HUES6 (cell line): ENCODE measurements at regions not wholly inside any gene's neighbourhood (a gene's known extent, or its start where the extent isn't known, plus 50 kb on each side); places are given as distances from the start of the nearest gene placed in this dataset.

Experiments
- H3K27ac ChIP-seq: 2 replicates; pipeline ENCODE4 v1.7.0; 2013; ENCODE audit warnings: low read depth, mild to moderate bottlenecking, low read length, inconsistent platforms
- H3K27me3 ChIP-seq: 2 replicates; pipeline ENCODE4 v1.6.1; 2013; ENCODE audit warnings: low read length; ENCODE audit not compliant: control insufficient read depth, insufficient read depth
- H3K36me3 ChIP-seq: 2 replicates; pipeline ENCODE4 v1.6.1; 2013; ENCODE audit warnings: low read length; ENCODE audit not compliant: control insufficient read depth, insufficient read depth
- H3K4me1 ChIP-seq: 2 replicates; pipeline ENCODE4 v1.6.1; 2013; ENCODE audit warnings: low read length; ENCODE audit not compliant: control insufficient read depth, insufficient read depth
- H3K4me3 ChIP-seq: 2 replicates; pipeline ENCODE4 v1.5.1; 2013; ENCODE audit warnings: low read depth, low read length
- H3K9ac ChIP-seq: one replicate; pipeline ENCODE4 v1.6.1; 2013; ENCODE audit warnings: mild to moderate bottlenecking, low read length
- H3K9me3 ChIP-seq: 2 replicates; pipeline ENCODE4 v1.6.1; 2013; ENCODE audit warnings: low read depth, low read length; ENCODE audit not compliant: control insufficient read depth, insufficient read depth

- no peak overlapping the region for H3K27ac ChIP-seq
- H3K9me3 ChIP-seq: peaks cover 18% of the 10 kb centered on the region
- H3K36me3 ChIP-seq: no peaks in the 10 kb centered on the region
- H3K27me3 ChIP-seq: no peaks in the 10 kb centered on the region
- H3K4me1 ChIP-seq: no peaks in the 10 kb centered on the region
- no peak overlapping the region for H3K9ac ChIP-seq
- no peak overlapping the region for H3K4me3 ChIP-seq
These were observed 260.8 kb upstream of the RRP15 start for GRCh38 chr1:218024211-218024720.

GRCh38 chr1:218025454-218025853 lies 259.6 kb upstream of the RRP15 start:
- Histone ChIP-seq H3K36me3 (no peaks in the 10 kb centered on the region), H3K9ac (no peak overlapping the region), H3K4me1 (peaks cover 1% of the 10 kb centered on the region; the same call in 1 of the 2 replicates), H3K9me3 (peaks cover 12% of the 10 kb centered on the region), H3K27me3 (no peaks in the 10 kb centered on the region), H3K4me3 (no peak overlapping the region), H3K27ac (no peak overlapping the region)

- Histone ChIP-seq H3K9ac (no peak overlapping the region), H3K27me3 (no peaks in the 10 kb centered on the region), H3K36me3 (no peaks in the 10 kb centered on the region), H3K9me3 (no peaks in the 10 kb centered on the region), H3K4me1 (peaks cover 17% of the 10 kb centered on the region; the same call in 1 of the 2 replicates), H3K27ac (no peak overlapping the region), H3K4me3 (no peak overlapping the region)
These were observed 257.9 kb upstream of the RRP15 start for GRCh38 chr1:218027152-218027551.

DNA sequence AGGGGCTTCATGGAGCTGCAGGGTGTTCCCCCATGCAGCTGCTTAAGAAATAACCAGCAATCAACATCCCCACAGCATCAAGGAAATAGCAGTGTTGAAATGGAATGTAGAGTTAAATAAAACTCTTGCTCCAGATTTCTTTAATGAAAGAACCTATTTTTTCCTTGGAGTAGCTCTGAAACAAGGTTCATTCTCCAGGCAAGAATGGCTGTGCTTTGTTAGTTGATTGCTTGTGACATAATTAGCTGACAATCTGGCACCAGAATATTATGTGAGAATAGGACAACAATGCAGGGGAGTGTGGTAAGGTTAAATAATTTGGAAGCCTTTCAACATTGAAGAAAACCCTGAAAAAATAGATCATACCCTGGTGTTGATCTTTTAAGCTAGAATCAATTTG lies 254.2 kb upstream of the RRP15 start:
- Histone ChIP-seq H3K4me1 (peaks cover 33% of the 10 kb centered on the region), H3K27me3 (no peaks in the 10 kb centered on the region), H3K9me3 (no peaks in the 10 kb centered on the region), H3K9ac (no peak overlapping the region), H3K4me3 (no peak overlapping the region), H3K36me3 (no peaks in the 10 kb centered on the region), H3K27ac (no peak overlapping the region)

DNA sequence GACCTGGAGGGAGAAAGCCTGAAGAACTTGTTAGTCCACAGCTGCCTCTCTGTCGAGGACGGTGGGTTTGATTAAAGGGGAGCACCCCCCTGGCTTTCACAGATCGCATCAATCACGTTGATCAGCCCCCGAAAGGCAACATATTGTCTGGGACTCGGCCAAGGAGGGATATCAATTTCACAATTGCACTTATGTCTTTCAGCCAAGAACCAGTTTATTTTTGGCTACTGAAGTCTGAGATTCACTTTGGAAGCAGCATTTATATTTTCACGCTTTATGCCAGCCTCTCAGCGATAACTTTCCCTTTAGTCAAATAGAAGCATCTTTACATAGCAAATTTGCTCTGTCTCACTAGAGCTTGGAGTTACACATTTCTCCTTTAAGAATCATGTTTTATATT lies 253.2 kb upstream of the RRP15 start:
- Histone ChIP-seq H3K27me3 (no peaks in the 10 kb centered on the region), H3K9ac (no peak overlapping the region), H3K4me1 (peaks cover 33% of the 10 kb centered on the region), H3K9me3 (no peaks in the 10 kb centered on the region), H3K4me3 (no peak overlapping the region), H3K27ac (no peak overlapping the region), H3K36me3 (no peaks in the 10 kb centered on the region)

- H3K36me3 ChIP-seq: no peaks in the 10 kb centered on the region
- H3K27ac ChIP-seq: peak overlapping the region; percentile 16; the same call in 1 of the 2 replicates
- H3K9me3 ChIP-seq: no peaks in the 10 kb centered on the region
- H3K27me3 ChIP-seq: no peaks in the 10 kb centered on the region
- H3K9ac ChIP-seq: no peak overlapping the region
- H3K4me3 ChIP-seq: 0 out of 2 replicates have a peak overlapping the region, but pooled peaks have one; percentile 11
- H3K4me1 ChIP-seq: peaks cover 33% of the 10 kb centered on the region
These were observed 250.6 kb upstream of the RRP15 start for GRCh38 chr1:218034468-218034867.

DNA sequence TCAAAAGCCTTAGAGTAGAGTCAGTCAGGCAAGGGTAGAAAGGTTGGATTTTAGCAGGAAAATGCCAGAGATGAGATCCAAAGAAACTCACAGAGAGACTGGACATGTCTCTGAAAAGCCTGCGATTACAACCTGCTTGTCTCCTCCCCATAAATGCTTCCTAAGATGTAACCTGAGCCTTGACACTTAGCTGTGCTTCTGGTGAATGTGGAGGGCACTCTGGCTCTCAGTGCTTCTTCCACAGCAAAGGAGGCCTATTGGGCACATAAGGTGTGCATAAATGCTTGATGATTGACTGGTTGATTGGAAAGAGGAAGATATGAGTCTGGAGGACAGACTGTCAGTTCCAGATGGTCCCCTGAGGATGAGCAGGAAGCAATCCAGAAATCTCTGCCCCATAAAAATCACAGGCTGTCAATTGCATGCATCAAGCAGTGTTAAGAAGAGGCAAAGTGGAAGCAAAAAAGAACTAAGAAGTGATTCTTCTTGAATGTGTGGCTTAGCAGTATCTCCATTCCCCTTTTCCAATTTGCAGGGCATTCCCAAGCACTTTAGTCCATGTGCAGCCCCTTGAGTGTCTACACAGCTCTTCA lies 236.2 kb upstream of the RRP15 start:
- no peaks in the 10 kb centered on the region for H3K27me3 ChIP-seq
- no peaks in the 10 kb centered on the region for H3K36me3 ChIP-seq
- no peaks in the 10 kb centered on the region for H3K9me3 ChIP-seq
- no peak overlapping the region for H3K9ac ChIP-seq
- no peak overlapping the region for H3K4me3 ChIP-seq
- H3K4me1 ChIP-seq: peaks cover 6% of the 10 kb centered on the region; the same call in 1 of the 2 replicates
- no peak overlapping the region for H3K27ac ChIP-seq

DNA sequence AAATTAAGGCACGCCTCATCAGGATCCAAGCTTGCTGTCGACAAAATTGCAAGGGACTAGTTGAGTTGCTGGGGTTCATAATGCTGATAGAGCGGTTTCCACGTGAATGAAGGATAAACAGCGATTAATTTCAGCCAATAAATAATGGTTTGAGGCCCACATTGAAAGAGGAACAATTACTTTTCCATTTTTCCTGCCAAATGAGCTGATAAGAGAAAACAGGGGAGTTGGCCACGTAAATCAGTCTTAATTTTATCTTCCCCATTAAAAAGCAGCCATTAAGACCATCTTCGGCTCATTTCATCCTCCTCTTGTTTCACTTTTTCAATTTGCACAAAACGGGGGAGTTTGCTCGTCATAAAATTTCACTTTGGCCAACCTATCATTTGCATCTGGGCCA lies 235.5 kb upstream of the RRP15 start:
- no peaks in the 10 kb centered on the region for H3K27me3 ChIP-seq
- H3K4me1 ChIP-seq: peaks cover 6% of the 10 kb centered on the region; the same call in 1 of the 2 replicates
- no peaks in the 10 kb centered on the region for H3K36me3 ChIP-seq
- H3K9me3 ChIP-seq: no peaks in the 10 kb centered on the region
- H3K27ac ChIP-seq: no peak overlapping the region
- no peak overlapping the region for H3K4me3 ChIP-seq
- no peak overlapping the region for H3K9ac ChIP-seq

DNA sequence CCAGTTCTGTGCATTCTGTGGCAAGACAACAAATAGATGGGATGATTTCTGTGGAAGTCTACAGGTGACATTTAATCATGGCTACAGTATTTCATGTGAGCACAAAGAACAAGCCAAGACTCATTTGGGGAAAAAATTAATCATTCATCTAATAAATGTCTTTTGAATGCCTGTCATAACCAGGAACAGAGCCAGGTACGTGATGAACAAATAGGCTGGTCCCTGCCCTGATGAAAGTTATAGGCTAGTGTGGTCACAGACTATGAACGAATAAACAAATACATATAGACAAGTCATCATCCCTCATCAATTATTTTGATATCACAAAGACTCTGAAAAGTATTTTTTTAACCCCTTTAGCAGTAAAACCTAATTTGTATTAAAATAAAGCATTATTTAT lies 226.4 kb upstream of the RRP15 start:
- no peaks in the 10 kb centered on the region for H3K27me3 ChIP-seq
- no peaks in the 10 kb centered on the region for H3K9me3 ChIP-seq
- H3K4me1 ChIP-seq: no peaks in the 10 kb centered on the region
- no peak overlapping the region for H3K9ac ChIP-seq
- no peak overlapping the region for H3K27ac ChIP-seq
- H3K4me3 ChIP-seq: no peak overlapping the region
- H3K36me3 ChIP-seq: no peaks in the 10 kb centered on the region

- Histone ChIP-seq H3K27ac (no peak overlapping the region), H3K9ac (no peak overlapping the region), H3K4me3 (no peak overlapping the region), H3K9me3 (no peaks in the 10 kb centered on the region), H3K4me1 (no peaks in the 10 kb centered on the region), H3K27me3 (no peaks in the 10 kb centered on the region), H3K36me3 (no peaks in the 10 kb centered on the region)
These were observed 220.7 kb upstream of the RRP15 start for GRCh38 chr1:218064426-218064825.

DNA sequence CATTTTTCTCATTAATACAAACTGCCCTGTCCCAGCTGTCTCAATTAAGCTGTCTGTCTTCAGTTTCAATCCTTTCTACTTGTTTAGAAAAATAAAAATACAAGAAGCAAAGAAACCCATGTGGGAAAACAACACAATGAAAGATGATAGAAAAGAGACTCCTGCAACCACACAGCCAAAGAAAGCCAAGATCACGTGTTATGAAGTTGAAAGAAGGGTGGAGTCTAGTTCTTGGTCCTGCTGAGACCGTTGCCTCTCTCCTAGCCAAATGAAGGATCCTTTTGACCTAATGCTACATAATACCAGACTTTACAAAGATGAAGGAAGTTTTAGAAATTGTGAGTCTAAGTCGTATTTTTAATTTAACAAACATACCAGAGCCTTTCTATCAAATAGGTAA lies 218.8 kb upstream of the RRP15 start:
- Histone ChIP-seq H3K36me3 (no peaks in the 10 kb centered on the region), H3K4me1 (no peaks in the 10 kb centered on the region), H3K4me3 (no peak overlapping the region), H3K27ac (no peak overlapping the region), H3K9me3 (no peaks in the 10 kb centered on the region), H3K27me3 (no peaks in the 10 kb centered on the region), H3K9ac (no peak overlapping the region)
